GM23338 (cell line): ENCODE measurements at regions not wholly inside any gene's neighbourhood (a gene's known extent, or its start where the extent isn't known, plus 50 kb on each side); places are given as distances from the start of the nearest gene placed in this dataset.

ENCODE experiments used
- ATAC-seq: fragments of 200-7000 bp; cut with Tn5 transposase; 3 replicates; pipeline ENCODE4 v1.9.1; 2020
- DNase-seq: peaks from one replicate; pipeline ENCODE4 v3.0.0-alpha.2; 2015; ENCODE audit warnings: low spot score
- H2AFZ ChIP-seq: fragments of 200-600 bp; sonication (generic); 2 replicates; pipeline ENCODE4 v1.8.0; 2016; ENCODE audit warnings: antibody characterized with exemption, mild to moderate bottlenecking, moderate library complexity
- H3F3A ChIP-seq: fragments of 200-600 bp; sonication (generic); replicated peaks from 2 replicates; pipeline ENCODE4 v1.8.0; 2017; ENCODE audit warnings: antibody characterized with exemption, mixed run types, low read depth
- H3K27ac ChIP-seq: fragments of 200-600 bp; sonication (generic); 2 replicates; pipeline ENCODE4 v1.6.1; 2016; ENCODE audit warnings: low read depth
- H3K27me3 ChIP-seq: fragments of 200-600 bp; sonication (generic); 2 replicates; pipeline ENCODE4 v1.8.0; 2016; ENCODE audit warnings: mild to moderate bottlenecking, mixed run types, moderate library complexity; ENCODE audit not compliant: insufficient read depth
- H3K36me3 ChIP-seq: fragments of 200-600 bp; sonication (generic); 2 replicates; pipeline ENCODE4 v1.8.0; 2016; ENCODE audit warnings: mild to moderate bottlenecking; ENCODE audit not compliant: insufficient read depth
- H3K4me1 ChIP-seq: fragments of 200-600 bp; sonication (generic); 2 replicates; pipeline ENCODE4 v1.8.0; 2016; ENCODE audit warnings: mild to moderate bottlenecking, moderate library complexity; ENCODE audit not compliant: insufficient read depth
- H3K4me2 ChIP-seq: fragments of 200-600 bp; sonication (generic); 2 replicates; pipeline ENCODE4 v1.7.1; 2017; ENCODE audit warnings: mixed run types
- H3K4me3 ChIP-seq: fragments of 200-600 bp; sonication (generic); 2 replicates; pipeline ENCODE4 v1.6.1; 2016; ENCODE audit warnings: mixed run types
- H3K79me2 ChIP-seq: fragments of 200-600 bp; sonication (generic); replicated peaks from 2 replicates; pipeline ENCODE4 v1.8.0; 2017; ENCODE audit warnings: mild to moderate bottlenecking; ENCODE audit not compliant: insufficient read depth
- H3K9me2 ChIP-seq: fragments of 200-600 bp; sonication (generic); 2 replicates; pipeline ENCODE4 v1.8.0; 2017; ENCODE audit not compliant: insufficient read depth
- H4K20me1 ChIP-seq: fragments of 200-600 bp; sonication (generic); replicated peaks from 2 replicates; pipeline ENCODE4 v1.8.0; 2017; ENCODE audit warnings: mild to moderate bottlenecking; ENCODE audit not compliant: insufficient read depth
- H3K27ac Mint-ChIP-seq: 2 replicates; pipeline ENCODE4 v1.8.0; 2020; ENCODE audit warnings: inconsistent platforms, mild to moderate bottlenecking, moderate library complexity, mixed read lengths
- H3K27me3 Mint-ChIP-seq: 3 replicates; pipeline ENCODE4 v1.8.0; 2022; ENCODE audit warnings: low read depth, mild to moderate bottlenecking, moderate library complexity, mixed read lengths, inconsistent platforms; ENCODE audit not compliant: insufficient read depth, poor library complexity
- H3K36me3 Mint-ChIP-seq: 3 replicates; pipeline ENCODE4 v1.8.0; 2021; ENCODE audit warnings: low read depth, mild to moderate bottlenecking, inconsistent platforms, moderate library complexity, mixed read lengths
- H3K4me1 Mint-ChIP-seq: 3 replicates; pipeline ENCODE4 v1.8.0; 2020; ENCODE audit warnings: mild to moderate bottlenecking, inconsistent platforms, mixed read lengths
- H3K4me3 Mint-ChIP-seq: 3 replicates; pipeline ENCODE4 v1.8.0; 2021; ENCODE audit warnings: moderate library complexity, mild to moderate bottlenecking, inconsistent platforms, mixed read lengths
- H3K9me3 Mint-ChIP-seq: 3 replicates; pipeline ENCODE4 v1.8.0; 2020; ENCODE audit warnings: moderate library complexity, mild to moderate bottlenecking, inconsistent platforms, mixed read lengths
- CREB1 ChIP-seq: fragments of 250-450 bp; sonication (Bioruptor Pico); IDR thresholded peaks from 2 replicates; pipeline ENCODE4 v1.5.0; 2020; ENCODE audit warnings: low read depth, mild to moderate bottlenecking, moderate library complexity
- ETS1 ChIP-seq: IDR thresholded peaks from 2 replicates; pipeline ENCODE4 v1.6.1; 2016; ENCODE audit warnings: antibody characterized with exemption
- EZH2phosphoT487 ChIP-seq: fragments of 200-600 bp; sonication (generic); IDR thresholded peaks from one replicate; pipeline ENCODE4 v1.8.1; 2018; ENCODE audit warnings: antibody characterized with exemption; ENCODE audit not compliant: unreplicated experiment
- NANOG ChIP-seq: IDR thresholded peaks from 2 replicates; pipeline ENCODE4 v1.6.1; 2016; ENCODE audit warnings: antibody characterized with exemption, borderline replicate concordance
- POLR2AphosphoS5 ChIP-seq: IDR thresholded peaks from 2 replicates; pipeline ENCODE4 v1.6.1; 2016; ENCODE audit warnings: antibody characterized with exemption, low read depth
- ZNF114 ChIP-seq: fragments of 250-450 bp; sonication (Bioruptor Pico); IDR thresholded peaks from 2 replicates; pipeline ENCODE4 v1.5.0; 2020; ENCODE audit warnings: mild to moderate bottlenecking, moderate library complexity
- ZNF462 ChIP-seq: fragments of 250-450 bp; sonication (Bioruptor Pico); IDR thresholded peaks from 2 replicates; pipeline ENCODE4 v1.5.0; 2020; ENCODE audit warnings: mild to moderate bottlenecking, moderate library complexity
- TF ChIP-seq, protein P1 (sequence below), 2 experiments: fragments of 200-600 bp in 1 of 2; sonication (generic) in 1 of 2; conservative IDR thresholded peaks; 2 replicates each; pipeline versions ENCODE4 v1.5.1 to v1.6.1; 2016 to 2017; ENCODE audit warnings: antibody characterized with exemption in 2 of 2, low read depth in 2 of 2, mild to moderate bottlenecking in 2 of 2, moderate library complexity in 1 of 2

DNA sequence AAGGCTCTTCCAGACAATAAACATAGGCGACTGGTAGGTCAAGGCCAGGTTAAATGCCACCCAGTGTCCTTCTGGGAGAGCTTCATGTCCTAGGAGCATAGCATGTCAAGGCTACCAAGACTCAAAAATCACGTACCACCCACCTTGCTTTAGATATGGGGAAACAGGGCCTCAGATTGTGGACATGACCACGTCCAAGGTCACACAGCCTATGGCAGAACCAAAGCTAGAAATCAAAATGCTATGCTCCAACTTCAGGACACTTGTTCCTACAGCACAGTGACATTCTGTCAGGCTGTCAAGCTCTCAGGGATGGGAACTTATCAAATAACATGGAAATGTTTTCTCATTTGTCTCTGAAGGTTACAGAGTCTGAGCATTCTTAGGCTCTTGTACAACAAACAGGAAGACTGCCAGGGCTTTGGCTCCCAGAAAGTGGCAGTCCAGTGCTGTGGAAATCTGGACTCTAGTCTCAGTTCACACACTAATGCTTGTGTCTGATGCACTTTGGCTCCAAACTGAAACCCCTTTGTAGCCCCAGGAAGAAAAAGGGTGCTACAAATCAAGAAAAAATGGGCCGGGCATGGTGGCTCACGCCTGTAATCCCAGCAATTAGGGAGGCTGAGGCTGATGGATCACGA, 170.4 kb upstream of the LPP start:
- DNase-seq (no peak), ATAC-seq (no peak)
- H3F3A ChIP-seq = no peaks in the 10 kb centered on the region
- no peaks in the 10 kb centered on the region for H3K9me3 Mint-ChIP-seq
- H3K4me1 Mint-ChIP-seq = no peaks in the 10 kb centered on the region
- H3K79me2 ChIP-seq = no peaks in the 10 kb centered on the region
- H3K4me3 Mint-ChIP-seq = no peak overlapping the region
- no peaks in the 10 kb centered on the region for H3K36me3 ChIP-seq
- H3K27ac Mint-ChIP-seq = no peak overlapping the region
- H3K4me3 ChIP-seq = no peak overlapping the region
- no peaks in the 10 kb centered on the region for H3K36me3 Mint-ChIP-seq
- no peaks in the 10 kb centered on the region for H3K27me3 ChIP-seq
- no peaks in the 10 kb centered on the region for H3K9me2 ChIP-seq
- H2AFZ ChIP-seq = no peak overlapping the region
- TF ChIP-seq ETS1 (no peak), ZNF462 (CRISPR knock-in tag) (no peak)
- H3K4me2 ChIP-seq = no peak overlapping the region
- H3K27me3 Mint-ChIP-seq = peaks cover 1% of the 10 kb centered on the region
- no peaks in the 10 kb centered on the region for H4K20me1 ChIP-seq
- H3K27ac ChIP-seq = no peak overlapping the region
- no peaks in the 10 kb centered on the region for H3K4me1 ChIP-seq

DNA sequence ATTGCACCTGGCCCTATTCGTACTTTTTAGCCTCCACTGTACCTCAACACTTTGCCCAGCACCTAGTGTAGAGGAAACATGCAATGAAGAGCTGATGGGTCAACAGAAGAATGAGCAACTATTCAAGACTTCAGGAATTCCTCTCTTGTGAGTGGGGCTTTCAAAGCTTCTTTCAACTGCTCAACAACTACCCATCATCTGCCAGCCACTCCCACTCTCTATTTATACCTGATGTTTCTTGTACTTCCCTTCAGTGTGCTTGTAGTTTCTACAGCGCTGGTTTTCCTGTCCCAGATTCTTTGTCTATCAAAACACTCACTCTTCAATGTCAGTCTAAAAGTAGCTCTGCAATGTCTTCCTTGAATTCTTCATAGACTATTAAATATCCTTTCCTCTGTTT, 168.3 kb upstream of the LPP start:
- no peak overlapping the region for H3K4me2 ChIP-seq
- H3K4me1 Mint-ChIP-seq = peaks cover 15% of the 10 kb centered on the region
- peaks cover 1% of the 10 kb centered on the region for H3K27me3 Mint-ChIP-seq
- H4K20me1 ChIP-seq = no peaks in the 10 kb centered on the region
- no peak overlapping the region for H2AFZ ChIP-seq
- no peaks in the 10 kb centered on the region for H3K9me2 ChIP-seq
- H3K27me3 ChIP-seq = no peaks in the 10 kb centered on the region
- no peaks in the 10 kb centered on the region for H3K36me3 Mint-ChIP-seq
- no peak overlapping the region for H3K4me3 Mint-ChIP-seq
- no peak overlapping the region for H3K27ac ChIP-seq
- H3K9me3 Mint-ChIP-seq = no peaks in the 10 kb centered on the region
- no peaks in the 10 kb centered on the region for H3K79me2 ChIP-seq
- no peaks in the 10 kb centered on the region for H3K36me3 ChIP-seq
- peaks cover 11% of the 10 kb centered on the region for H3K4me1 ChIP-seq
- H3F3A ChIP-seq = 0 out of 2 replicates have a peak, but pooled peaks cover under 1% of the 10 kb centered on the region
- no peak overlapping the region for H3K4me3 ChIP-seq
- DNase-seq (no peak), ATAC-seq (no peak)
- no peak overlapping the region for H3K27ac Mint-ChIP-seq
- TF ChIP-seq EZH2phosphoT487 = no peak
- no peak for TF ChIP-seq CREB1 (CRISPR knock-in tag)
- no peak for TF ChIP-seq NANOG
- no peak for TF ChIP-seq ETS1
- no peak for TF ChIP-seq POLR2AphosphoS5
- TF ChIP-seq, protein P1, sequence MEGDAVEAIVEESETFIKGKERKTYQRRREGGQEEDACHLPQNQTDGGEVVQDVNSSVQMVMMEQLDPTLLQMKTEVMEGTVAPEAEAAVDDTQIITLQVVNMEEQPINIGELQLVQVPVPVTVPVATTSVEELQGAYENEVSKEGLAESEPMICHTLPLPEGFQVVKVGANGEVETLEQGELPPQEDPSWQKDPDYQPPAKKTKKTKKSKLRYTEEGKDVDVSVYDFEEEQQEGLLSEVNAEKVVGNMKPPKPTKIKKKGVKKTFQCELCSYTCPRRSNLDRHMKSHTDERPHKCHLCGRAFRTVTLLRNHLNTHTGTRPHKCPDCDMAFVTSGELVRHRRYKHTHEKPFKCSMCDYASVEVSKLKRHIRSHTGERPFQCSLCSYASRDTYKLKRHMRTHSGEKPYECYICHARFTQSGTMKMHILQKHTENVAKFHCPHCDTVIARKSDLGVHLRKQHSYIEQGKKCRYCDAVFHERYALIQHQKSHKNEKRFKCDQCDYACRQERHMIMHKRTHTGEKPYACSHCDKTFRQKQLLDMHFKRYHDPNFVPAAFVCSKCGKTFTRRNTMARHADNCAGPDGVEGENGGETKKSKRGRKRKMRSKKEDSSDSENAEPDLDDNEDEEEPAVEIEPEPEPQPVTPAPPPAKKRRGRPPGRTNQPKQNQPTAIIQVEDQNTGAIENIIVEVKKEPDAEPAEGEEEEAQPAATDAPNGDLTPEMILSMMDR (conservative IDR thresholded peaks at IDR 0.05; ENCODE audit: low read depth in 2 of 2) = no peak
- TF ChIP-seq ZNF114 (CRISPR knock-in tag) = no peak
